H1 (cell line): ENCODE measurements at regions not wholly inside any gene's neighbourhood (a gene's known extent, or its start where the extent isn't known, plus 50 kb on each side); places are given as distances from the start of the nearest gene placed in this dataset.

Experiments used
- CTCF ChIA-PET: fragments of 300-600 bp; sonication (Branson Sonifier 250); formaldehyde crosslinking; loops from one replicate; lab custom pipeline; 2021; ENCODE audit not compliant: partially characterized antibody; lab: Charles Lee
- POLR2A ChIA-PET: fragments of 300-600 bp; sonication (Branson Sonifier 250); formaldehyde crosslinking; loops from one replicate; lab custom pipeline; 2021; ENCODE audit warnings: inconsistent platforms; ENCODE audit not compliant: partially characterized antibody; lab: Charles Lee
- DNase-seq, 2 experiments: peaks; one replicate each; pipeline versions ENCODE4 v3.0.0 to v3.0.0-alpha.2; 2010 to 2022; ENCODE audit warnings: low spot score in 2 of 2, low read depth in 1 of 2, mixed read lengths in 1 of 2
- FAIRE-seq: peaks from 2 replicates; lab custom pipeline; 2011; peaks lifted over from hg19 to GRCh38; lab: Jason Lieb, UNC
- H2AFZ ChIP-seq: 2 replicates; pipeline ENCODE4 v1.8.1; 2012; ENCODE audit warnings: low read length, inconsistent platforms
- H2AK5ac ChIP-seq: 2 replicates; pipeline ENCODE4 v1.6.1; 2013; ENCODE audit warnings: low read depth, low read length
- H2BK120ac ChIP-seq: replicated peaks from 2 replicates; pipeline ENCODE3; 2013; ENCODE audit warnings: low read depth, low read length, inconsistent platforms
- H2BK12ac ChIP-seq: 2 replicates; pipeline ENCODE4 v1.6.1; 2013; ENCODE audit warnings: low read depth, low read length
- H2BK15ac ChIP-seq: 2 replicates; pipeline ENCODE4 v1.6.1; 2013; ENCODE audit warnings: low read length
- H2BK20ac ChIP-seq: 2 replicates; pipeline ENCODE4 v1.6.1; 2013; ENCODE audit warnings: low read length
- H2BK5ac ChIP-seq: 2 replicates; pipeline ENCODE4 v1.6.1; 2013; ENCODE audit warnings: low read depth, low read length
- H3K14ac ChIP-seq: 2 replicates; pipeline ENCODE4 v1.6.1; 2013; ENCODE audit warnings: inconsistent platforms; ENCODE audit not compliant: insufficient read length
- H3K18ac ChIP-seq: 2 replicates; pipeline ENCODE4 v1.6.1; 2013; ENCODE audit warnings: low read length; ENCODE audit errors: extremely low read depth
- H3K23ac ChIP-seq: 2 replicates; pipeline ENCODE4 v1.6.1; 2013; ENCODE audit warnings: inconsistent platforms; ENCODE audit not compliant: insufficient read length
- H3K23me2 ChIP-seq: 2 replicates; pipeline ENCODE4 v1.6.1; 2013; ENCODE audit warnings: low read depth, low read length
- H3K27ac ChIP-seq: 2 replicates; pipeline ENCODE4 v1.6.1; 2011; ENCODE audit warnings: low read depth, low read length, inconsistent platforms
- H3K27me3 ChIP-seq, 4 experiments: replicated peaks in 1 of 4; 1 replicate in 1 of 4; 2 replicates in 3 of 4; pipeline versions ENCODE4 v1.6.1 to v1.8.1; 2011 to 2013; ENCODE audit warnings: low read length in 3 of 4, mild to moderate bottlenecking in 3 of 4, inconsistent platforms in 2 of 4, mixed read lengths in 2 of 4, moderate library complexity in 1 of 4; ENCODE audit not compliant: control insufficient read depth in 3 of 4, insufficient read depth in 3 of 4; ENCODE audit errors: extremely low read depth in 1 of 4
- H3K36me3 ChIP-seq, 4 experiments: 2 replicates each; pipeline versions ENCODE4 v1.6.1 to v1.8.1; 2011 to 2013; ENCODE audit warnings: mild to moderate bottlenecking in 4 of 4, low read length in 3 of 4, moderate library complexity in 2 of 4, control low read depth in 1 of 4, inconsistent platforms in 1 of 4; ENCODE audit not compliant: insufficient read depth in 4 of 4, control insufficient read depth in 2 of 4
- H3K4ac ChIP-seq: replicated peaks from 2 replicates; pipeline ENCODE3; 2013; ENCODE audit warnings: low read length, low read depth, mixed read lengths, inconsistent platforms; ENCODE audit not compliant: insufficient read length
- H3K4me1 ChIP-seq, 4 experiments: replicated peaks in 1 of 4; 1 replicate in 1 of 4; 2 replicates in 3 of 4; pipeline versions ENCODE4 v1.6.1 to v1.8.1; 2011 to 2013; ENCODE audit warnings: low read length in 3 of 4, inconsistent platforms in 2 of 4, mixed read lengths in 1 of 4; ENCODE audit not compliant: insufficient read depth in 4 of 4, control insufficient read depth in 3 of 4
- H3K4me2 ChIP-seq, 2 experiments: 2 replicates each; pipeline versions ENCODE4 v1.6.1 to v1.8.1; 2011 to 2013; ENCODE audit warnings: low read depth in 2 of 2, low read length in 2 of 2, control low read depth in 1 of 2, inconsistent platforms in 1 of 2, mild to moderate bottlenecking in 1 of 2; ENCODE audit not compliant: insufficient read depth in 1 of 2
- H3K4me3 ChIP-seq, 4 experiments: fragments of 200-600, 300-600 bp in 1 of 4; sonication (generic), shearing (Covaris generic), sonication (Bioruptor Twin) in 1 of 4; 2 replicates each; pipeline versions ENCODE4 v1.5.1 to v1.8.1; 2011 to 2016; ENCODE audit warnings: low read length in 4 of 4, low read depth in 3 of 4, control low read depth in 2 of 4, inconsistent platforms in 2 of 4, mild to moderate bottlenecking in 2 of 4, mixed read lengths in 1 of 4, moderate library complexity in 1 of 4; ENCODE audit not compliant: insufficient read depth in 2 of 4; ENCODE audit errors: extremely low read depth in 1 of 4
- H3K56ac ChIP-seq: replicated peaks from 2 replicates; pipeline ENCODE3; 2013; ENCODE audit warnings: low read depth, mild to moderate bottlenecking, mixed read lengths, low read length, inconsistent platforms; ENCODE audit not compliant: insufficient read length
- H3K79me1 ChIP-seq: 2 replicates; pipeline ENCODE4 v1.6.1; 2013; ENCODE audit warnings: low read depth, low read length, control low read depth
- H3K79me2 ChIP-seq, 2 experiments: 2 replicates each; pipeline versions ENCODE4 v1.6.1 to v1.8.1; 2012 to 2013; ENCODE audit warnings: low read length in 2 of 2, mild to moderate bottlenecking in 2 of 2, inconsistent platforms in 1 of 2; ENCODE audit not compliant: insufficient read depth in 2 of 2, control insufficient read depth in 1 of 2
- H3K9ac ChIP-seq, 4 experiments: replicated peaks in 1 of 4; 1 replicate in 1 of 4; 2 replicates in 3 of 4; pipeline versions ENCODE4 v1.6.1 to v1.8.1; 2011 to 2013; ENCODE audit warnings: low read depth in 3 of 4, low read length in 3 of 4, control low read depth in 2 of 4, mild to moderate bottlenecking in 2 of 4, moderate library complexity in 2 of 4, inconsistent platforms in 1 of 4; ENCODE audit errors: extremely low read depth in 1 of 4
- H3K9me3 ChIP-seq, 2 experiments: 2 replicates each; pipeline versions ENCODE4 v1.6.1 to v1.8.1; 2012 to 2013; ENCODE audit warnings: mild to moderate bottlenecking in 2 of 2, moderate library complexity in 2 of 2, control low read depth in 1 of 2, inconsistent platforms in 1 of 2, low read depth in 1 of 2, low read length in 1 of 2, mixed read lengths in 1 of 2; ENCODE audit not compliant: insufficient read depth in 2 of 2
- H4K20me1 ChIP-seq, 2 experiments: replicated peaks in 1 of 2; 2 replicates each; pipeline versions ENCODE3 to v1.8.1; 2011 to 2013; ENCODE audit warnings: inconsistent platforms in 2 of 2, low read length in 2 of 2, mild to moderate bottlenecking in 1 of 2; ENCODE audit not compliant: insufficient read depth in 2 of 2, control insufficient read depth in 1 of 2
- H4K5ac ChIP-seq: 2 replicates; pipeline ENCODE4 v1.6.1; 2013; ENCODE audit warnings: low read length, low read depth, mixed read lengths, inconsistent platforms; ENCODE audit not compliant: insufficient read length
- H4K8ac ChIP-seq: 2 replicates; pipeline ENCODE4 v1.8.0; 2013; ENCODE audit warnings: mild to moderate bottlenecking, moderate library complexity, low read length, inconsistent platforms; ENCODE audit not compliant: insufficient read depth; ENCODE audit errors: extremely low read depth
- H4K91ac ChIP-seq: replicated peaks from 2 replicates; pipeline ENCODE3; 2013; ENCODE audit warnings: low read length, mixed read lengths, inconsistent platforms; ENCODE audit not compliant: insufficient read length
- CTCF ChIP-seq, 3 experiments: IDR thresholded peaks; 1 replicate in 2 of 3; 2 replicates in 1 of 3; pipeline versions ENCODE4 v1.5.1 to v1.6.1; 2011; ENCODE audit warnings: low read length in 3 of 3, mild to moderate bottlenecking in 3 of 3, inconsistent platforms in 2 of 3, low read depth in 1 of 3, moderate library complexity in 1 of 3; ENCODE audit not compliant: insufficient read depth in 1 of 3; ENCODE audit errors: control extremely low read depth in 1 of 3
- POLR2A ChIP-seq, 2 experiments: IDR thresholded peaks; 1 replicate in 1 of 2; 2 replicates in 1 of 2; pipeline ENCODE4 v1.6.1; 2011; ENCODE audit warnings: low read depth in 2 of 2, low read length in 2 of 2, mild to moderate bottlenecking in 2 of 2; ENCODE audit errors: control extremely low read depth in 1 of 2
- RAD21 ChIP-seq, 2 experiments: IDR thresholded peaks in 1 of 2; conservative IDR thresholded peaks in 1 of 2; 2 replicates each; pipeline ENCODE4 v1.6.1; 2011; ENCODE audit warnings: low read depth in 2 of 2, low read length in 2 of 2, improper control_type of control experiment in 1 of 2, inconsistent platforms in 1 of 2, mild to moderate bottlenecking in 1 of 2, moderate library complexity in 1 of 2
- TCF12 ChIP-seq: IDR thresholded peaks from 2 replicates; pipeline ENCODE4 v1.6.1; 2011; ENCODE audit warnings: low read depth, mild to moderate bottlenecking, low read length
- WGBS, 2 experiments: shearing (Covaris generic) in 1 of 2; methylation state at CpG; one replicate each; pipeline versions ENCODE4 v1.1.6 to v1.1.7; 2013 to 2015; ENCODE audit warnings: low lambda C conversion rate in 2 of 2, mixed read lengths in 2 of 2, inconsistent platforms in 1 of 2, low coverage in 1 of 2, missing lambda C conversion rate in 1 of 2; ENCODE audit not compliant: insufficient replicate concordance in 2 of 2, insufficient coverage in 1 of 2, insufficient read length in 1 of 2; ENCODE audit errors: extremely low coverage in 1 of 2, missing lambda C conversion rate in 1 of 2; 5-methylcytosine and 5-hydroxymethylcytosine counted together

DNA sequence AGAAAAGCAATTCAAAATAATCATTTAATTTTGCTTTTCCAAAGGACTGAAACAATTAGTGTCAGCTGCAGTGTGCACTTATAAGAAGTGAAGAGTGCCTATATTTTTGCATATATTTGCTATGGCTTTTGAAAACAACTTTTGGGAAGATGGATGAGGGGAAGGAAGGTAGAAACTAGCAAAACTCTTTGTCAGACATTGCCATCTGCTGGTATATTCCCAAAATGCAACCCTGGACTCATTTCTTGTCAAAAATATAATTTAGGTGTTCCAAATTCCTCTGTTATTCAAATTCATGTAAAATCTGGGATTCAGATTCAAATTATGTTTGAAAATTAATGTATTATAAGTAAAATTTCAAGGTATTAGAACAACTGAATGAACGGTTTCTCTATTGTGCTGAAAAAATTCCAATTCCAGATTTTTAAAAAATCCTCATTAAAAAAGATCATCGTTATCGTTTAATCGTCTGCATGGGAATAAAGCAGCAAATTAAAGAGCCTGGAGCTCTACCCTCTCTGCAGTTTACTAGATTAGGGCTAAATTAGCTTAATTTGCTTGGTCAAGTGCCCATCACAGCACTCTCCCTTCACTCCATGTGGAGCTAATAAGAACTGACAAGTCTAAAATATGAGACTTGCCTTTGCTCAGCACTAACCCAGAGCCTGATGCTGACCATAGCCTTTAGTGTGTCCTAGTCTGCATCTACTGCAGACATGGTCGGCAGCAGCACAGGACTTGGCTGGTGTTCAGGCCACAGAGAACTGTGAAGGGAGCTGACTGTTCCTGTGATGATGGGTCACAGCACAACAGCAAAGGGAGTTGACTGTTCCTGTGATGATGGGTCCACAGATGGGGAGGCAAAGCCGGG is 67.9 kb upstream of the MITF start:
- no peak overlapping the region for H3K9ac ChIP-seq

More for the DNA sequence above, 67.9 kb upstream of the MITF start:
- Histone ChIP-seq H3K18ac (no peak overlapping the region), H4K20me1 (no peaks in the 10 kb centered on the region), H3K4me3 (no peak overlapping the region), H3K79me1 (no peaks in the 10 kb centered on the region), H2AK5ac (no peak overlapping the region), H3K56ac (no peak overlapping the region), H4K5ac (no peak overlapping the region), H2AFZ (no peak overlapping the region), H3K4me1 (no peaks in the 10 kb centered on the region), H4K8ac (no peak overlapping the region), H3K4ac (no peak overlapping the region), H3K27me3 (no peaks in the 10 kb centered on the region), H2BK12ac (no peak overlapping the region), H3K23me2 (no peaks in the 10 kb centered on the region), H3K27ac (no peak overlapping the region), H3K4me2 (no peak overlapping the region), H2BK20ac (no peak overlapping the region), H2BK120ac (no peak overlapping the region), H2BK5ac (no peak overlapping the region), H3K36me3 (no peaks in the 10 kb centered on the region), H3K9me3 (no peaks in the 10 kb centered on the region), H3K79me2 (no peaks in the 10 kb centered on the region), H2BK15ac (0 out of 2 replicates have a peak overlapping the region, but pooled peaks have one; percentile 29), H3K14ac (no peak overlapping the region), H4K91ac (no peak overlapping the region), H3K23ac (no peak overlapping the region)
- FAIRE-seq: peak; percentile 87
- TF ChIP-seq RAD21 (IDR thresholded peaks at IDR 0.05 in 1 of 2, conservative IDR thresholded peaks at IDR 0.05 in 1 of 2; ENCODE audit: low read depth in 2 of 2, low read length in 2 of 2) (peak; percentile 85 to 87), TCF12 (no peak), CTCF (IDR thresholded peaks at IDR 0.05; ENCODE audit: control extremely low read depth in 1 of 3, insufficient read depth in 1 of 3, low read depth in 1 of 3, low read length in 3 of 3) (peak in 2 of 3 experiments; percentile 52 to 58; a peak in 2 of 4 replicates), POLR2A (IDR thresholded peaks at IDR 0.05; ENCODE audit: control extremely low read depth in 1 of 2, low read depth in 2 of 2, low read length in 2 of 2) (no peak)
- DNase-seq: no peak
- 63% methylated on average over 6 of the region's 6 CpGs; no CpG with 5 or more reads in 1 of the 2 experiments for WGBS, 2 experiments
- ChIA-PET POLR2A (no interaction called here), CTCF (interaction anchor here (0.7 to 4.8 kb wide), 33 partner anchors 10 to 551 kb away, joined by 3 to 38 read pairs (median 4); no protein-coding TSS in a partner anchor)
